Fibroblast of lung (primary cell): ENCODE measurements at regions not wholly inside any gene's neighbourhood (a gene's known extent, or its start where the extent isn't known, plus 50 kb on each side); places are given as distances from the start of the nearest gene placed in this dataset.

Experiments used
- CTCF ChIP-seq, 2 donors: IDR thresholded peaks in 1 of 2; conservative IDR thresholded peaks in 1 of 2; 1 replicate in 1 of 2; 2 replicates in 1 of 2; pipeline ENCODE4 v1.5.1; 2011 to 2012; ENCODE audit warnings: low read length in 2 of 2, control low read depth in 1 of 2, inconsistent platforms in 1 of 2, low read depth in 1 of 2, mild to moderate bottlenecking in 1 of 2
- EZH2 ChIP-seq: IDR thresholded peaks from 2 replicates; pipeline ENCODE4 v1.5.1; 2012; ENCODE audit warnings: low read length, control low read depth, mild to moderate bottlenecking; ENCODE audit errors: missing control alignments

- no peak for TF ChIP-seq EZH2
- TF ChIP-seq CTCF (conservative IDR thresholded peaks at IDR 0.05 in 1 of 2, IDR thresholded peaks at IDR 0.05 in 1 of 2; ENCODE audit: low read depth in 1 of 2, low read length in 2 of 2): no peak
These were observed 215.7 kb upstream of the ELL2 start for GRCh38 chr5:96177303-96177869.
